K562 (cell line): ENCODE measurements at regions not wholly inside any gene's neighbourhood (a gene's known extent, or its start where the extent isn't known, plus 50 kb on each side); places are given as distances from the start of the nearest gene placed in this dataset.

Experiments used
- ATAC-seq: fragments of 200-7000 bp; cut with Tn5 transposase; 3 replicates; pipeline ENCODE4 v1.9.1; 2020; ENCODE audit warnings: moderate library complexity
- BruUV-seq: library from RNA; stranded (reverse); fragments of 400-500 nt; replicated peaks from 2 replicates; lab custom pipeline; 2021; lab: Mats Ljungman, UMichigan
- CTCF ChIA-PET: fragments of 300-600 bp; formaldehyde crosslinking; extraction: SDS; loops from one replicate; lab custom pipeline; 2021; ENCODE audit warnings: low intra/inter-chr PET ratio; lab: Yijun Ruan, JAX
- POLR2A ChIA-PET: fragments of 300-600, 350-650 bp; sonication (Branson Sonifier 250); formaldehyde crosslinking; extraction: SDS; loops from one replicate; lab custom pipeline; 2021; ENCODE audit warnings: antibody characterized with exemption, inconsistent platforms; lab: Yijun Ruan, JAX
- DNase-seq, 4 experiments: peaks; one replicate each; pipeline versions ENCODE4 v3.0.0 to v3.0.0-alpha.2; 2011 to 2018; ENCODE audit warnings: low spot score in 3 of 4, mixed read lengths in 3 of 4; ENCODE audit errors: extremely low read depth in 1 of 4
- FAIRE-seq: peaks from 2 replicates; lab custom pipeline; 2011; peaks lifted over from hg19 to GRCh38; lab: Jason Lieb, UNC
- H2AFZ ChIP-seq: 2 replicates; pipeline ENCODE4 v1.6.0; 2011; ENCODE audit warnings: low read depth, low read length, control low read depth, inconsistent platforms
- H3K27ac ChIP-seq: fragments of 200-600 bp; 3 replicates; pipeline ENCODE4 v1.8.0; 2011; ENCODE audit warnings: low read depth, mild to moderate bottlenecking, control low read depth, inconsistent platforms, low read length, moderate library complexity, mixed read lengths; ENCODE audit errors: extremely low read depth
- H3K27me3 ChIP-seq, 2 experiments: fragments of 300-600 bp in 1 of 2; 2 replicates in 1 of 2; 3 replicates in 1 of 2; pipeline versions ENCODE4 v1.6.0 to v1.8.0; 2011; ENCODE audit warnings: inconsistent platforms in 2 of 2, low read length in 2 of 2, mild to moderate bottlenecking in 1 of 2, mixed read lengths in 1 of 2, moderate library complexity in 1 of 2; ENCODE audit not compliant: control insufficient read depth in 2 of 2, insufficient read depth in 2 of 2
- H3K36me3 ChIP-seq: fragments of 300-600 bp; 3 replicates; pipeline ENCODE4 v1.8.0; 2011; ENCODE audit warnings: mild to moderate bottlenecking, low read length, inconsistent platforms; ENCODE audit not compliant: control insufficient read depth, insufficient read depth
- H3K4me1 ChIP-seq, 2 experiments: fragments of 200-600 bp in 1 of 2; replicated peaks in 1 of 2; 2 replicates in 1 of 2; 3 replicates in 1 of 2; pipeline versions ENCODE4 v1.5.1 to v1.8.0; 2011; ENCODE audit warnings: inconsistent platforms in 2 of 2, low read length in 2 of 2, mild to moderate bottlenecking in 1 of 2, mixed read lengths in 1 of 2, moderate library complexity in 1 of 2; ENCODE audit not compliant: control insufficient read depth in 2 of 2, insufficient read depth in 2 of 2
- H3K4me2 ChIP-seq: 2 replicates; pipeline ENCODE4 v1.6.1; 2011; ENCODE audit warnings: low read length, control low read depth, inconsistent platforms, mixed read lengths; ENCODE audit not compliant: insufficient read depth
- H3K4me3 ChIP-seq: fragments of 200-600 bp; sonication (generic), shearing (Covaris generic); 2 replicates; pipeline ENCODE4 v1.5.1; 2016; ENCODE audit warnings: control low read depth, inconsistent platforms
- H3K79me2 ChIP-seq: fragments of 200-600 bp; 3 replicates; pipeline ENCODE4 v1.8.0; 2011; ENCODE audit warnings: low read length, inconsistent platforms; ENCODE audit not compliant: control insufficient read depth, insufficient read depth
- H3K9ac ChIP-seq, 2 experiments: 2 replicates each; pipeline versions ENCODE4 v1.6.0 to v1.6.1; 2011; ENCODE audit warnings: low read depth in 2 of 2, low read length in 2 of 2, control low read depth in 1 of 2, inconsistent platforms in 1 of 2, mild to moderate bottlenecking in 1 of 2, mixed read lengths in 1 of 2; ENCODE audit not compliant: insufficient read depth in 1 of 2
- H3K9me1 ChIP-seq: one replicate; pipeline ENCODE4 v1.6.0; 2011; ENCODE audit warnings: inconsistent platforms, mild to moderate bottlenecking, low read length, moderate library complexity; ENCODE audit not compliant: control insufficient read depth, insufficient read depth
- H3K9me3 ChIP-seq: replicated peaks from 2 replicates; pipeline ENCODE4 v1.5.1; 2011; ENCODE audit warnings: low read depth, low read length, inconsistent platforms; ENCODE audit not compliant: control insufficient read depth, insufficient read depth
- H4K20me1 ChIP-seq: replicated peaks from 2 replicates; pipeline ENCODE4 v1.6.1; 2011; ENCODE audit warnings: low read length, inconsistent platforms, mixed read lengths; ENCODE audit not compliant: control insufficient read depth, insufficient read depth
- DDX20 ChIP-seq: fragments of 450-650 bp; IDR thresholded peaks from 2 replicates; pipeline ENCODE4 v1.6.1; 2016; ENCODE audit warnings: missing genetic modification characterization, low read depth, mild to moderate bottlenecking, missing compliant biosample characterization, moderate library complexity
- MXD1 ChIP-seq: fragments of 250-450 bp; sonication (Bioruptor Pico); IDR thresholded peaks from 2 replicates; pipeline ENCODE4 v1.8.0; 2021; ENCODE audit warnings: borderline replicate concordance, mild to moderate bottlenecking, moderate library complexity; ENCODE audit not compliant: poor library complexity, severe bottlenecking
- MYNN ChIP-seq, 2 experiments: sonication (generic); formaldehyde crosslinking in 1 of 2; IDR thresholded peaks; 2 replicates each; pipeline versions ENCODE4 v1.5.0 to v1.6.1; 2016 to 2020; ENCODE audit warnings: antibody characterized with exemption in 1 of 2, missing genetic modification reagents in 1 of 2
- PHF21A ChIP-seq: fragments of 450-650 bp; IDR thresholded peaks from 2 replicates; pipeline ENCODE4 v1.6.1; 2017; ENCODE audit warnings: low read depth, borderline replicate concordance
- RREB1 ChIP-seq: fragments of 250-450 bp; sonication (Bioruptor Pico); IDR thresholded peaks from 2 replicates; pipeline ENCODE4 v1.4.0; 2020
- SREBF1 ChIP-seq: fragments of 150-350 bp; IDR thresholded peaks from 2 replicates; pipeline ENCODE4 v1.6.1; 2014; ENCODE audit warnings: antibody characterized with exemption, low read depth, low read length, borderline replicate concordance
- TARDBP ChIP-seq: fragments of 450-650 bp; IDR thresholded peaks from 2 replicates; pipeline ENCODE4 v1.6.1; 2016
- ZNF12 ChIP-seq: sonication (generic); formaldehyde crosslinking; IDR thresholded peaks from 2 replicates; pipeline ENCODE4 v1.4.0; 2020; ENCODE audit warnings: mild to moderate bottlenecking, missing genetic modification reagents
- ZNF316 ChIP-seq: fragments of 450-650 bp; IDR thresholded peaks from 2 replicates; pipeline ENCODE4 v1.6.1; 2016
- whole genome bisulfite sequencing: fragments of 100-300 bp; shearing (Covaris generic); methylation state at CpG from one replicate; pipeline ENCODE4 v1.1.6; 2016; ENCODE audit warnings: low coverage, mixed read lengths; ENCODE audit not compliant: insufficient coverage; ENCODE audit errors: missing lambda C conversion rate; 5-methylcytosine and 5-hydroxymethylcytosine counted together
- in situ Hi-C: fragments of 300-500 bp; cut with MboI; formaldehyde crosslinking; loops from 4 replicates; pipeline ENCODE4 v1.15.0; 2018; ENCODE audit warnings: inconsistent platforms, mixed read lengths
- intact Hi-C: fragments of 100-400 bp; cut with micrococcal nuclease; formaldehyde crosslinking; loops from 2 replicates; pipeline ENCODE4 v1.14.2; 2022
- TF ChIP-seq, protein P1 (sequence below): sonication (generic); formaldehyde crosslinking; IDR thresholded peaks from 2 replicates; pipeline ENCODE4 v1.8.0; 2022; ENCODE audit warnings: missing genetic modification reagents, mild to moderate bottlenecking, borderline replicate concordance
- TF ChIP-seq, protein P2 (sequence below): fragments of 250-450 bp; sonication (Bioruptor Pico); IDR thresholded peaks from 2 replicates; pipeline ENCODE4 v1.4.0; 2020; ENCODE audit warnings: mild to moderate bottlenecking, moderate library complexity

- no peaks in the 10 kb centered on the region for H3K27me3 ChIP-seq
- 30% methylated on average over 3 of the region's 3 CpGs for WGBS
- H2AFZ ChIP-seq: no peak overlapping the region
- no peaks in the 10 kb centered on the region for H3K36me3 ChIP-seq
- no peak overlapping the region for H3K4me3 ChIP-seq
- CTCF ChIA-PET: no interaction called here
- FAIRE-seq: no peak
- H3K9me3 ChIP-seq: no peaks in the 10 kb centered on the region
- no peak for ATAC-seq
- H3K4me1 ChIP-seq: no peaks in the 10 kb centered on the region
- H3K27ac ChIP-seq: no peak overlapping the region
- no peak for DNase-seq
- intact Hi-C loops: no loop called here
- POLR2A ChIA-PET: interaction anchor here (1.1 kb wide), 1 partner anchor 11 kb away, joined by 3 read pairs; no protein-coding TSS in a partner anchor
- in situ Hi-C loops: no loop called here
- H4K20me1 ChIP-seq: no peaks in the 10 kb centered on the region
- H3K4me2 ChIP-seq: no peak overlapping the region
- H3K79me2 ChIP-seq: no peaks in the 10 kb centered on the region
- TF ChIP-seq ZNF316 (no peak), SREBF1 (no peak), DDX20 (tag) (no peak), RREB1 (CRISPR knock-in tag) (no peak), TARDBP (no peak), PHF21A (no peak), MYNN (IDR thresholded peaks at IDR 0.05) (no peak), MYNN (CRISPR knock-in tag; IDR thresholded peaks at IDR 0.05) (no peak), ZNF12 (CRISPR knock-in tag) (no peak), MXD1 (CRISPR knock-in tag) (no peak)
- TF ChIP-seq, protein P1, sequence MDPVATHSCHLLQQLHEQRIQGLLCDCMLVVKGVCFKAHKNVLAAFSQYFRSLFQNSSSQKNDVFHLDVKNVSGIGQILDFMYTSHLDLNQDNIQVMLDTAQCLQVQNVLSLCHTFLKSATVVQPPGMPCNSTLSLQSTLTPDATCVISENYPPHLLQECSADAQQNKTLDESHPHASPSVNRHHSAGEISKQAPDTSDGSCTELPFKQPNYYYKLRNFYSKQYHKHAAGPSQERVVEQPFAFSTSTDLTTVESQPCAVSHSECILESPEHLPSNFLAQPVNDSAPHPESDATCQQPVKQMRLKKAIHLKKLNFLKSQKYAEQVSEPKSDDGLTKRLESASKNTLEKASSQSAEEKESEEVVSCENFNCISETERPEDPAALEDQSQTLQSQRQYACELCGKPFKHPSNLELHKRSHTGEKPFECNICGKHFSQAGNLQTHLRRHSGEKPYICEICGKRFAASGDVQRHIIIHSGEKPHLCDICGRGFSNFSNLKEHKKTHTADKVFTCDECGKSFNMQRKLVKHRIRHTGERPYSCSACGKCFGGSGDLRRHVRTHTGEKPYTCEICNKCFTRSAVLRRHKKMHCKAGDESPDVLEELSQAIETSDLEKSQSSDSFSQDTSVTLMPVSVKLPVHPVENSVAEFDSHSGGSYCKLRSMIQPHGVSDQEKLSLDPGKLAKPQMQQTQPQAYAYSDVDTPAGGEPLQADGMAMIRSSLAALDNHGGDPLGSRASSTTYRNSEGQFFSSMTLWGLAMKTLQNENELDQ (CRISPR knock-in tag): no peak
- TF ChIP-seq, protein P2, sequence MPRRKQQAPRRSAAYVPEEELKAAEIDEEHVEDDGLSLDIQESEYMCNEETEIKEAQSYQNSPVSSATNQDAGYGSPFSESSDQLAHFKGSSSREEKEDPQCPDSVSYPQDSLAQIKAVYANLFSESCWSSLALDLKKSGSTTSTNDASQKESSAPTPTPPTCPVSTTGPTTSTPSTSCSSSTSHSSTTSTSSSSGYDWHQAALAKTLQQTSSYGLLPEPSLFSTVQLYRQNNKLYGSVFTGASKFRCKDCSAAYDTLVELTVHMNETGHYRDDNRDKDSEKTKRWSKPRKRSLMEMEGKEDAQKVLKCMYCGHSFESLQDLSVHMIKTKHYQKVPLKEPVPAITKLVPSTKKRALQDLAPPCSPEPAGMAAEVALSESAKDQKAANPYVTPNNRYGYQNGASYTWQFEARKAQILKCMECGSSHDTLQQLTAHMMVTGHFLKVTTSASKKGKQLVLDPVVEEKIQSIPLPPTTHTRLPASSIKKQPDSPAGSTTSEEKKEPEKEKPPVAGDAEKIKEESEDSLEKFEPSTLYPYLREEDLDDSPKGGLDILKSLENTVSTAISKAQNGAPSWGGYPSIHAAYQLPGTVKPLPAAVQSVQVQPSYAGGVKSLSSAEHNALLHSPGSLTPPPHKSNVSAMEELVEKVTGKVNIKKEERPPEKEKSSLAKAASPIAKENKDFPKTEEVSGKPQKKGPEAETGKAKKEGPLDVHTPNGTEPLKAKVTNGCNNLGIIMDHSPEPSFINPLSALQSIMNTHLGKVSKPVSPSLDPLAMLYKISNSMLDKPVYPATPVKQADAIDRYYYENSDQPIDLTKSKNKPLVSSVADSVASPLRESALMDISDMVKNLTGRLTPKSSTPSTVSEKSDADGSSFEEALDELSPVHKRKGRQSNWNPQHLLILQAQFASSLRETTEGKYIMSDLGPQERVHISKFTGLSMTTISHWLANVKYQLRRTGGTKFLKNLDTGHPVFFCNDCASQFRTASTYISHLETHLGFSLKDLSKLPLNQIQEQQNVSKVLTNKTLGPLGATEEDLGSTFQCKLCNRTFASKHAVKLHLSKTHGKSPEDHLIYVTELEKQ (CRISPR knock-in tag): no peak
- no peaks in the 10 kb centered on the region for H3K9me1 ChIP-seq
- no TSS peak for BruUV-seq
- no peak overlapping the region for H3K9ac ChIP-seq
Observed at GRCh38 chr6:155747491-155747890, 291.9 kb upstream of the NOX3 start.
